NCI-H2171 treated with DMSO at 0.1 percent for 48 hours (cell line): ENCODE measurements at regions not wholly inside any gene's neighbourhood (a gene's known extent, or its start where the extent isn't known, plus 50 kb on each side); places are given as distances from the start of the nearest gene placed in this dataset.

Source experiments
- DNase-seq: peaks from one replicate; lab custom pipeline; 2025; lab: John Stamatoyannopoulos, UW

- DNase-seq: no peak
Observed at GRCh38 chr2:153101187-153101586, 377.4 kb downstream of the RPRM start.

DNA sequence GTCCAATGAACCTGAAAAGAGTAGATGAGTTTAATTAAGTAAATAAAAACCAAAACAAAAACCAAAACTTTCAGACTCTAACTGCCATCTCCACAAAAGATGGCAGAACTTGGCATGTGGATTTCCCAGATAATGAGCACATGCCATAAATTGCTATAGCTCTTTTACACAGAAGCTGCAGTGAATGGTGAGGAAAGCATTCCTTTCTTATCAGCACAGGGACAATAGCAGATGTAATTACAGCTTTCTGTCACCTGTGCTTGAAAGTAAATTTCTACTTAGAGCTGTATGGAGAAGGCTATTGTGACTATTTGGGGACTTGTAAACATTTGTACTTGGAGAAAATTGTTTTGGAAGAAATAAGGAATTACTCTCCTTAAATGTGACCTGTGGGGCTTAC lies 378.4 kb downstream of the RPRM start:
- DNase-seq: no peak

- DNase-seq: no peak
Observed at GRCh38 chr2:153098073-153098472, 379.7 kb downstream of the ARL6IP6 start.

DNA sequence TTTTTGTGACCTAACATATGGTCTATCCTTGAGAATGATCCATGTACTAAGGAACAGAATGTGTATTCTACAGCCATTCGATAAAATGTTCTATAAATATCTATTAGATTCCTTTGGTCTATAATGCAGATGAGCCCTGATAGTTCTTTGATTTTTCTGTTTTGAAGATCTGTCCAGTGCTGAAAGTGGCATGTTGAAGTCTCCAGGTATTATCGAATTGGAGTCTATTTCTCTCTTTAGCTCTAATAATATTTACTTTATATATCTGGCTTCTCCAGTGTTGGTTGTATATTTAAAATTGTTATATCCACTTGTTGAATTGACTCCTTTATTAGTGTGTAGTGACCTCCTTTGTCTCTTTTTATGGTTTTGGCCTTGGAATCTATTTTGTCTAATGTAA lies 377.9 kb downstream of the ARL6IP6 start:
- DNase-seq: no peak

DNA sequence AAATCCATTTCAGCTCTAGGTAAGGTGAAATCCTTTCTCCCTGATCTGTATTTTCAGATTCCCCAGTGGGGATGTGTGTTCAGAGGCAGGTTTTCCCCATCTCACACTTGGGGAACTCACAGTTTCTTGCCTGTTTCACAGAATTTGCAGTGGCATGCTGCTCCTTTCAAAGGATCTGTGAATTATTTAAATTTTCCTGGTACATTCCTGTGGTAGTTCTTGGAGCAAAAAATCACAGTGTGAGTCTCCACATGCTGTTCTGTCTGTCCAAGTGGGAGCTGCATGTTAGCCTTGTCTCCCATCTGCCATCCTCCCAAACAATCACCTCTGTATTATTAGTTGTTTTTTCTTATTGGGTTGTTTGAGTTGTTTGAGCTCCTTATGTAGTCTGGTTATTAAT lies 372.9 kb downstream of the ARL6IP6 start:
- DNase-seq: no peak

DNA sequence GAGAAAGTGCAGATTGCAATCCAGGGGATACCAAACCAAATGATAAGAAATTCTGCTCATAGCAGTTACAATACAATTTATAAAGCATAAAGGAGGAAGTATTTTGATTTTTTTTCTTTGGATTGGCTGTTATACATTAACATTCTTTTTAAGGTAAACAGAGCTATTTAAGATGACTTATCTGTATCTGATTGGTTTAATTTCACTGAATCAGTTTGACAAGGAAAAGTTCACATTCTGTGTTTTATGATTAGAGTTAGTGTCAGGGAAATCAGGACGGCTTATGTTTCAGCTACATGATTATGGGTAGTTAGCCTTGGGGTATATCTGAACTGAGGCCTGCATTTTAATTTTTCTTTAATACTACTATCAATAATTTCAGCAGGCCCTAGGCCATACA lies 360.9 kb downstream of the ARL6IP6 start:
- no peak for DNase-seq

GRCh38 chr2:153077311-153077710 lies 358.9 kb downstream of the ARL6IP6 start:
- DNase-seq: peak; percentile 80

DNA sequence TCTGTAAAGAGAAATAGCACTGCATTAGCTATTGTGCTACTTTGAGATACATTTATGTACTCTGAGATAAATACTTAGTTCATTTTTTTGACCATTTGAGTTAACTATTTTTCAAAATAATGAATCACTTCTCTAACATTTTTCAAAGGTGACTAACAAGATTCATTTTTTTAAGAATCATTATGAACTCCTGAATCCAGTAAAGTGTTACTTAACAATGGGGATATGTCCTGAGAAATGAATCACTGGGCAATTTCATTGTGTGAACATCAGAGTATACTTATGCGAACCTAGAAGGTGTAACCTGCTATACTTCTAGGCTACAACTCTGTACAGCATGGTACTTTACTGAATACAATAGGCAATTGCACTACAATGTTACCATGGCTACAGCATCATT lies 355.8 kb downstream of the ARL6IP6 start:
- DNase-seq: no peak

DNA sequence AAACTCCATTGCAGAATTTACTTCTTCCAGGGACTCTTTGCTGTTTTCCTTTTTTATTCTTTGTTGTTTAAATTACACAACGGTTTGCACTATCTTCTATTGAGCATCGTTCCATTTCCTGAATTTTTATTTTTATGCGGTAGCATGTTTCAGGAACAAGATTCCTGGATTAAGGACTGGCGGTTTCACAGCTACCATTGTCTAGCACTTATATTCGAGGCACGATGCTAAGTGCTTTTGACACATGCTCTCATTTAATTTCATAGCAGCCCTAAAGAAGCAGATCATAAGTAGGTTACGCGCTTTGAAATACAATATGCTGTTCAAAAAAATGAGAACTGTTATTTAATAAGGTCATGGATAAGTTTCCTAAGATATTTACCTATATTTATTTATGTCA lies 354.4 kb downstream of the ARL6IP6 start:
- peak; percentile 9 for DNase-seq

DNA sequence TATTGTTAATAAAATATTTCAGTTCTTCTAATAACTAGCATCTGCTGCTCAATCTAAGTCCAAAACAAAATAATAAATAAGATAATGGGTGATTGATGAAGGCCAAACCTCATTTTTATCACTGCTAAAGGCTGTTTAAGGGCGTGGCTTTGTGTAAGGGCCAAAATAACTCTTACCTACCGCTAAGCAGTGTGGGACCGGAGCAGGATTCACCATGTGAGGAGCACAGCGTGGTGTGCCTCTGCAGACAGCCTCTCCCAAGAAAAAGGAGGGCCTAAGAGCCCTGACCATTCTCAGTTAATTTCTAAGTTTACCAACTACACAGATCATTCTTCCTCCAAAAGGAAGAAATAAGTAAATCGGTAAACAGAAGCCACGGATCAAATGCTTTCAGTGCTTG lies 353.7 kb downstream of the ARL6IP6 start:
- DNase-seq: no peak

DNA sequence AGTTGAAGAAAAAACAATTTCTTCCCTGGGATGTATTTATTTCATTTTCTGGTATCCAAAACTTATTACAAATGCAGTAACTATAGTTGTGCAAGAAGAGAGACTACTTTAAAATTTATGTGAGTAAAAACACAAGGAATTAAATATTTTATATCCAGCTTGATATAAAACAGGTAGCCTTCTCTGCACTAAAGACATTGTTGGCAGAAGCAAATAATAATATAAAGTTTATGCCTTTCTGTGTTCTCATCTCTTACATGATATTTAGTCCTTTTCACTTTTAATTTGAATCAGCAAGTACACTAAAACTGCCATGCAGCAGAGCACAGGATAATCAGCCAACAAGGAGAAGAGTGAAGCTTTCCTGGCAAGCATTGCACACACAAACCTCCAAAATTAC lies 352.7 kb downstream of the ARL6IP6 start:
- DNase-seq: no peak

- DNase-seq: no peak
Observed at GRCh38 chr2:153068915-153069314, 350.5 kb downstream of the ARL6IP6 start.

- no peak for DNase-seq
Observed at GRCh38 chr2:153068052-153068451, 349.6 kb downstream of the ARL6IP6 start.

DNA sequence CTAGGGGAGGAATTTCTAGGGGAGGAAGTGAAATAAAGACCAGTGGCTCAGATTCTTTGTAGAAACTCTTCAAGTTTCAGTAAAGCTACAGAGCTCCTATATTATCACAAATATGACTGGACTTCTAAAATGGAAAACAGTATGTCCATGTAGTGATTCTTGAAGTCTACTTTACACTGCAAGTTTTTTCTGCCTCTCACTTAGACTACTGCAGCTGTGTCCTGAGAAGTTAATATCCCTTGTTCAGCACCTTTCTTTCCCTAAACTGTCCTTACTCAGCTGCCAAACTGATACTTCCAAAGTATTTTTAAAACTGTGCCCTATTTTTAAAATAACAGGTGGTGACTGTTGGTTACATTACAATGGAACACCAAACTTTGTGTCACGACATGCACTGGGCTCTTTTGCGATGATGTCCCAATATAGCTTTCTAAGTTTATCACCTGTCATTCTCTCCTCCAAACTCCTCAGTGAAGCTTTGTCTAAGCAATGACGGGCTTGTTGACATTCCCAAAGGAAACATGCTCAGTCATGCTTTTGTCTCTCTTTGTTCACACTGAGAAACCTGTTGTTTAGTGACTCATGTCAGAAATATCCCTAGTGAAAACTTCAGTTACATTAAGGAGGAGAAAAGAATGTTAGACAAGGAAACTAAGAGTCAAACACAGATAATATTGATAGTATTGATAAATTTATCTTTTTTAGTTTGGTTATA lies 341.1 kb downstream of the ARL6IP6 start:
- peak; percentile 68 for DNase-seq

DNA sequence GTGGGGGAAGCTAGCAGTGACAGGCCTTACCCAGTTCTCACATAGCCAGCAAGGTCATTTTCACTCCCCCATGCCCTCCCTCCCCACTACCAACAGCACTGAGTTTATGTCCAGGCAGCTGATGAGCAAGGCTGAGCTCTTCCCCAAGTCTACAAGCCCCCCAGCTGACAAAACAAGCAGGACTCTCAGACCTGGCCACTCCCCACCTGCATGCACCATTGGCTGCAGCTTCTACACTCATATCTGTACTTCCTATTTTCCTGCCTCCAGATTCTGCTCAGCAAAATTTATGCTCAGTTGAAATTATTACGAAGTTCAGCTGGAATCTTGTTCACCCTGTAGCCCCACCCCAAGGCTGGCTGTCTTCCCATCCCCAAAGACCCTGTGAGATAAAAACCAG lies 339.3 kb downstream of the ARL6IP6 start:
- no peak for DNase-seq

GRCh38 chr2:153055182-153055581 lies 336.8 kb downstream of the ARL6IP6 start:
- no peak for DNase-seq

GRCh38 chr2:153052807-153053559 lies 334.6 kb downstream of the ARL6IP6 start:
- DNase-seq: no peak

GRCh38 chr2:153047220-153047619 lies 328.8 kb downstream of the ARL6IP6 start:
- DNase-seq: peak; percentile 10

DNA sequence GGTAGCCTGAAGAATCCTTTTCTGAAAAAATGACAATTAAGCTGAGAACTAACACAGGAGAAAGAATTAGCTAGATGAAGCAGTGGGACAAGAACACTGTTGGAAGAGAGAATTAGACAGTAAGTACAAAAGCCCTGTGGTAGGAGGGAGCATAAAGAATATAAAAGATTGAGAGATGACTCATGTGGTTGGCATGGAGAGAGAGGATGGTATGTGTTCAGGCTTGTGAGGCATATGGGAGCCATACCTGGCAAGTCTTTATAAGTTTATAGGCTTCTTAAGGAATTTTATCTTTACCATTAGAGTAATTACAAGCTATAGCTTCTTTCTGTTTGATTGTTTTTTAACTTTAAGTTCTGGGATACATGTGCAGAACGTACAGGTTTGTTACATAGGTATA lies 325.0 kb downstream of the ARL6IP6 start:
- no peak for DNase-seq

- DNase-seq: no peak
Observed at GRCh38 chr2:153028626-153029025, 310.2 kb downstream of the ARL6IP6 start.

DNA sequence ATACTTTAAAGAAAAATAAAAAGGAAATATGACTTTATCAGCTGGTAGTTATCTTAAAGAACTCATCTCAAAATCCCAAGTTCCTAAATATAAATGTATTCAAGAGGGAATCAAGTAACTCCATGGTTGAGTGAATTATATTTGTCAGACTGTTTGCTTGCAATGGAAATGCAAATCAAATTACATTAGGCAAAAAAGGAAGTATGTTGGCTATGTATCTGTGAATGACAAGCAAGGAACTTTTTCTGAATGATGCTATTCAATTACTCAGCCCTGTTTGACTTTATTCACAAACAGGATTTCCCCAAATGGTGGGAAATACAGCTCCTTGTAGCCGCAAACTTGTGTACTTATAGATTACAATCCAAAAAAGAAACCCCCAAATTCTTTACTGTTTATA lies 309.1 kb downstream of the ARL6IP6 start:
- no peak for DNase-seq

GRCh38 chr2:153020201-153020600 lies 301.8 kb downstream of the ARL6IP6 start:
- DNase-seq: no peak

GRCh38 chr2:153005071-153005730 lies 286.8 kb downstream of the ARL6IP6 start:
- DNase-seq: peak; percentile 20
